HG02610 (cell line): ENCODE measurements at regions not wholly inside any gene's neighbourhood (a gene's known extent, or its start where the extent isn't known, plus 50 kb on each side); places are given as distances from the start of the nearest gene placed in this dataset.
A peak's percentile ranks its signal among the peaks of the same experiment; 100 is the strongest.

Experiments
- ATAC-seq: cut with Tn5 transposase; IDR thresholded peaks from one replicate; pipeline ENCODE4 v1.9.1; 2021; ENCODE audit warnings: mild to moderate bottlenecking, moderate library complexity; ENCODE audit not compliant: unreplicated experiment

DNA sequence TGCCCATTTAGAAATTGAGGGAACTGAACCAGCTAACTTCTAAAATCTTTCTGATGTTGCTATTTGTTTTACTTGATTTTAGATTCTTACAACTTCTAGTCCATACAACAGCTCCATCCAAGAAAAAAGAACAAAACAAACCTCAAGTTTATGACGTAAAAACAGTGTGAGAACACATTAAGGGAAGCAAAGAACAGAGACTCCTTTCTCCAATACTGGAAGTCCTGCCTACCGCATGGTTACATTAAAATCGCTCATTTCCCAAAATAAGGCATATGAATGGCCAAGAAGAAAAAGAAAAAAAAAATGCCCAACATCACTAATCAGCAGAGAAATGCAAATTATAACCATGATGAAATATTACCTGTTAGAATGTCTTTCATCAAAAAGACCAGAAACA, 110.0 kb downstream of the TRIB2 start:
- no peak for ATAC-seq

- no peak for ATAC-seq
Observed at GRCh38 chr2:12827721-12828120, 111.0 kb downstream of the TRIB2 start.

- no peak for ATAC-seq
Observed at GRCh38 chr2:12828980-12829379, 112.2 kb downstream of the TRIB2 start.

- no peak for ATAC-seq
Observed at GRCh38 chr2:12831016-12831415, 114.3 kb downstream of the TRIB2 start.

DNA sequence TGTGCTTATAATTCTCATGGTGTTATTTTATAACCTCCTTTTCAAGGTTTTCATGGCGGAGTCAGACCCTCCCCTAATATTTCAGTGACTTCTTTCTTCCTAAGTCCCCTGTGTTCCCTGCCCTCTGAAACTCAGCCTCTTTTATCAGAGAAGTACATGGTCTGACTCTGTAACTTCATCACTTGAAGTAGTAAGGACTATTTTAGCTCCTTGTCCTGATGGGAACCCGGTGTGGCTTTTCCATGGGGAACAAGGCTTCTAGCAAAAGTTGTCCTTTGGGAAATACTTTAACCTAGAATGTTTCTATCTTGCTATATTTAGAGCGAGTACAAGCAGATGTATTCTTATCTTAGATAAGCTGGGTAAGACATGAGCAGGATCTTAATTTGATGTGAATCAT, 117.5 kb downstream of the TRIB2 start:
- no peak for ATAC-seq

DNA sequence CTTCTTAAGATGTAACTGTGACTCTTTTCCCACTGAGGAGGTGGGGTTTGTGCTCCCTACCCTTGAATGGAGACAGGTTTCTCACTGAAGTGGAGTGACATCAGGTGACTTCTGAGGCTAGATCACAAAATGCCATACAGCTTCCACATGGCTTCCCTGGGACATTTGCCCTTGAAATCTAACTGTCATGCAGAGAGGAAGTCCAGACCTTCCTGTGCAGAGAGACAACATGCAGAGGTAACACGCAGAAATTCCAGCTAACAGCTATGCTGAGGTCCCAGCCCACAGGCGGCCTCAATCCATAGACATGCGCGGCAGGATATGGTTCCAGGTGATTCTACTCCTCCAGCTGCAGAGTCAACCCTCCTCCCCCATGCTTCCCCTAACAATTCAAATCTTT, 119.0 kb downstream of the TRIB2 start:
- no peak for ATAC-seq

DNA sequence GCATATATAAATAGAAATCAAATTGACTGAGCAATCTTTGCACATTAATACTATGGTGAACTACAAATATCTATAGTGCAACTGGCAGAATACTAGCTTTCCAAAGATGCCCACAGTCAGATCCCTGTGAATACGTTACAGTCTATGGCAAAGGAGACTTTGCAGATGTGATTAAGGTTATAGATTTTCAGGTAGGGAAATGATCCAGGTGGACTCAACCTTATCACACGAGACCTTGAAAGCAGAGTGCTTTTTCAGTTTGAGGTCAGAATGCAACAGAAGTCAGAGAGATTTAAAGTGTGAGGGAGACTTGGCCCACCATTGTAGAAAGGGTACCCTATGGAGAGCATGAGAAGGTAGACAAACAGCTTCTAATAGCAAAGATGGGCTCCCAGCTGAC, 122.6 kb downstream of the TRIB2 start:
- no peak for ATAC-seq

DNA sequence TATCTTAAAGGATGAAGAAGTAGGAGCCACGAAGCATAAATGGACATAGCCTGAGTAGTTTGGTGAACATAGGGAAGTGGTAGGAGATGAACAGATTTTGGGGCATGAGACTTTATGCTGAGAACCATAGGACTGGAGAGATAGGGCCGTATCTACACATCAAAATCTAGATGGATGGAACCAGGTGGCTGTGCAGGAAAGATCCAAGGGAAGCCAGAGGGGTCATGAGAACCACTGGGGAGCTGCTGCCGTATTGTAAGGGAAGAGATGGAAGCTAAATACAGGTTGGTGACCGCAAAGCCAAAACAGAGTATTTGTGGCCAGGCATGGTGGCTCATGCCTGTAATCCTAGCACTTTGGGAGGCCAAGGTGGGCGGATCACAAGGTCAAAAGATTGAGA, 124.3 kb downstream of the TRIB2 start:
- no peak for ATAC-seq

- ATAC-seq, result no peak
Observed at GRCh38 chr2:12842917-12843316, 126.2 kb downstream of the TRIB2 start.

- no peak for ATAC-seq
Observed at GRCh38 chr2:12844511-12844910, 127.8 kb downstream of the TRIB2 start.

DNA sequence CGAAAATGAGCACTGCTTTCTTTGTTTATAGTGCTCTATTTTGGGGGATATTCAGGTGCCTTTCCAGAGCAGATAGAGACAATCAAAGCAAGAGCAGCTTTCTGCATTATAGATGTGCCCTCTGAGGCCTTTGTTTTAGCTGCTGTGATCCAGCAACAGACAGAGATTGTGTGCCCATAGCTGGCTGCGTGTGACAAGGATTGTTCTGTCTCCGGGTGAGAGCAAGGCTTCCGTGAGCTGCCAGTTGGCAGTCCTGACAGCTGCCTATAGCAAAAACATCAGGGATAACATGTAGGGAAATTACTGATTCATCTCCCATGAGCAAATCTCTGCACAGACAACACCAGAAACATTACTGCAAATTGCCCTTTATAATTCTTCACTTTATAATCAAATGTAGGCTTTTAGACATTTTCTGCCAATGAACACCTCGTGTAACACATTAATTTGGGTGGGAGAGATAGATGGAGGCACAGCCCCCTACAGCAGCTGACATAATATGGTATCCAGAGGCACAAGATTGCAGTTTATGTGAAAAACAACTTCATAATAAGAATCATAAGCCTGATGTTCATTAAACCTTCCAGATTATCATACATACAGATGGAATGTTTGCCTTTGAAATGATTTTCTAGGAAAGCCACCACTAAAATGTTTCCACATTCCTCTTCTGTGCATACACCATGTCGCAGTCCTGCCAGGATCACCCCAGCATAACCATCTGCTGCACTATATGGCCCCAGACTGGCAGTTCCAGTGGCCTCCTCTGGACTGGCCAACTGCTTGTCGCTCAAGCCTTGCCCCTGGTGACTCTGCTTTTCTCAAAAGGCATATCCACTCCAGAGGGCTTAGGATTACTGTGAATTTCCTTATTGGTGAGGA, 131.2 kb downstream of the TRIB2 start:
- ATAC-seq, result no peak

DNA sequence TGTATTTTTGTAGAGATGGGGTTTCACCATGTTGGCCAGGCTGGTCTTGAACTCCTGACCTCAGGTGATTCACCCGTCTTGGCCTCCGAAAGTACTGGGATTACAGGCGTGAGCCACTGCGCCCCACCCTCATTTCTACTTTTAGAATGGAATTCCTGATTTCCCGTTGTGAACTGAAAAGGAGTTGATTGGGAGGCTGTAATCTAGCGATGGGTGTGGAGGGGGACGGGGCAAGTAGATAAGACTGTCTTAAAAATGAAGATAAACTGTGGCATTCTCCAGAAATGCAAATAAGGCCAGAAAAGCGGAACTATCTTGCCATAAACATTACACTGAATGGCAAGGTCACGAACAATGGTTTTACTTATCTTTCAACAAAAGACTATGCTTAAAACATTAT, 135.4 kb downstream of the TRIB2 start:
- no peak for ATAC-seq

DNA sequence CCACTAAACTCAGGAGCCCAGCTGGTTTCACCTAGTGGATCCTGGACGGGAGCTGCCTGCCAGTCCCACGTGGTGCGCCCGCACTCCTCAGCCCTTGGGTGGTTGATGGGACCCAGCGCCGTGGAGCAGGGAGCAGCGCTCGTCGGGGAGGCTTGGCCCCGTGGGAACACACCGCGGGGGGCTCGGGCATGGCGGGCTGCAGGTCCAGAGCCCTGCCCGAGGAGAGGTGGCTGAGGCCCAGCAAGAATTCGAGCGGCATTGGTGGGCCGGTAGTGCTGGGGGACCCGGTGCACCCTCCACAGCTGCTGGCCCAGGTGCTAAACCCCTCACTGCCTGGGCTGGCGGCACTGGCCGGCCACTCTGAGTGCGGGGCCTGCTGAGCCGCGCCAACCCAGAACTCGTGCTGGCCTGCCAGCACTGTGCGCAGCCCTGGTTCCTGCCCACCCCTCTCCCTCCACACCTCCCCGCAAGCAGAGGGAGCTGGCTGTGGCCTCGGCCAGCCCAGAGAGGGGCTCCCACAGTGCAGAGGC, 137.3 kb downstream of the TRIB2 start:
- ATAC-seq, result no peak

GRCh38 chr2:12855508-12855907, 138.8 kb downstream of the TRIB2 start:
- no peak for ATAC-seq

GRCh38 chr2:12856934-12857601, 140.3 kb downstream of the TRIB2 start:
- no peak for ATAC-seq

DNA sequence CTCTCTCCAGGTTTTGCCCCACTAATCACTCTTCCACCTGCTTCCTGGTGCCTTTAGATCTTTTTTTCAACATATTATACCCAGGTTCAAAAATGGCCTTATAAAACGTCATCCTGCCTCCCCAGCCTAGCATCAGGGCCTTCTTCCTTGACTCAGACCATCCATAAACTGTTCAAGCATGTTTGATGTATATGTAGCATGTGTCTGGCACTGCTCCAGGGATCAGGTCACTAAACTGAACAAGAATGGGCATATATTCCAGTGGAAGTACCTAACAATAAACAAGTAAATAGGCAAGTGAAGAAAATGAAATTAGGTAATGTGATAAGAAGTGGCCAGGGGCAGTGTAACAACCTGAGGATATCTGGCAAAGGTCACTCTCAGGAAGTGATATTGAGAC, 141.2 kb downstream of the TRIB2 start:
- no peak for ATAC-seq

DNA sequence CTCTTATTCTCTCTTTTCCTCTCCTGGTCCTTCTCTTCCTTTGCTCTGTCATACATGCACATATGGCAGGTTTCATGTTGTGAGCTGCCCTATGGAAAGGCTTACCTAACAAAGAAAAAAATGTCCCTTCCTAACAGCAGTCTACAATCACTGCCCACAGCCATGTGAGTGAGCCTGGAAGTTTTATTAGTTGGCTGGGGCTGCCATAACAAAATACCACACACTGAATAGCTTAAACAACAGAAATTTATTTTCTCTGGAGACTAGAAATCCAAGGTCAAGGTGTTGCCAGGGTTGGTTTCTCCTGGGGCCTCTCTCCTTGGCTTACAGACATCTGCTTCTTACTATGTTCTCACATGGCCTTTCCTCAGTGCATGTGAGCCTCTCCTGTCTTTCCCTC, 142.1 kb downstream of the TRIB2 start:
- ATAC-seq, result no peak

- ATAC-seq, result peak; percentile 48
Observed at GRCh38 chr2:12861344-12861930, 144.7 kb downstream of the TRIB2 start.

DNA sequence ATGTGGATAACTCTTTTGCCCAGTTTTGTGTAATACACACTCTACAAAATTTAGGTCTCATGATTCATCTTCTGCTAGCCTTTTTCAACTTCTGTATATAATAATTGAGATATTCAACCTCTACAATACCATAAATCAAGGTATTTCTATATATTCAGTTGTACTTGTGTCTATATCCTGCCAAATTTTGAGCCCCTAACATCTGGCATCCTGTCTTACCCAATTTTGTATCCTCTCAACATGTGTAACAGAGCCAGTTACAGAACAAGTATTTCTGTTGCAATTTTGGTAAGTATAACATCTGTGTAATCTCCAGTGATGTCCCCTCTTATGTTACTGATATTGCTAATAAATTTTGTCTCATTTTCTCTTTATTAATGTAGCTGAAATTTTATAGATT, 145.8 kb downstream of the TRIB2 start:
- no peak for ATAC-seq

- ATAC-seq, result no peak
Observed at GRCh38 chr2:12863937-12864336, 147.2 kb downstream of the TRIB2 start.

- ATAC-seq, result no peak
Observed at GRCh38 chr2:12867631-12868287, 151.0 kb downstream of the TRIB2 start.
